ENCODE measurements at regions not wholly inside any gene's neighbourhood (a gene's known extent, or its start where the extent isn't known, plus 50 kb on each side); places are given as distances from the start of the nearest gene placed in this dataset.

DNA sequence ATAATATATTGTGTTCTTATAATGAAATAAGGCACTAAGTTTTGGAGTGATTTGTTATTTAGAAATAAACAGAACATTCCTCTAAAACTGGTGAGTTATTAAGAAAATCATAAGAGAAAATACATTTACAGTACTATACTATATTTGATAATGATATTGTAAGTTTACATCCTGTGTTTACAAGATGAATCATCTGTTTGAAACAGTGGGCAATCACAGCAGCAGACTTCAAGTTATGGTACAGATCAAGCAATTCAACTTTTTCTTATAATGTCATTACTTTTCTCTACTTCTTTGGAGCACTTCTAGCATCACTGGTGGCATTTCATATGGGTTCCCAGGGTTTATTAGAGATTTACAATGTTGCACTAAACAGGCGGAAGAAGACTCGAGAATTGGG lies 86.5 kb upstream of the BRINP3 start:
- TF ChIP-seq, protein P1, sequence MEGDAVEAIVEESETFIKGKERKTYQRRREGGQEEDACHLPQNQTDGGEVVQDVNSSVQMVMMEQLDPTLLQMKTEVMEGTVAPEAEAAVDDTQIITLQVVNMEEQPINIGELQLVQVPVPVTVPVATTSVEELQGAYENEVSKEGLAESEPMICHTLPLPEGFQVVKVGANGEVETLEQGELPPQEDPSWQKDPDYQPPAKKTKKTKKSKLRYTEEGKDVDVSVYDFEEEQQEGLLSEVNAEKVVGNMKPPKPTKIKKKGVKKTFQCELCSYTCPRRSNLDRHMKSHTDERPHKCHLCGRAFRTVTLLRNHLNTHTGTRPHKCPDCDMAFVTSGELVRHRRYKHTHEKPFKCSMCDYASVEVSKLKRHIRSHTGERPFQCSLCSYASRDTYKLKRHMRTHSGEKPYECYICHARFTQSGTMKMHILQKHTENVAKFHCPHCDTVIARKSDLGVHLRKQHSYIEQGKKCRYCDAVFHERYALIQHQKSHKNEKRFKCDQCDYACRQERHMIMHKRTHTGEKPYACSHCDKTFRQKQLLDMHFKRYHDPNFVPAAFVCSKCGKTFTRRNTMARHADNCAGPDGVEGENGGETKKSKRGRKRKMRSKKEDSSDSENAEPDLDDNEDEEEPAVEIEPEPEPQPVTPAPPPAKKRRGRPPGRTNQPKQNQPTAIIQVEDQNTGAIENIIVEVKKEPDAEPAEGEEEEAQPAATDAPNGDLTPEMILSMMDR (IDR thresholded peaks at IDR 0.05; ENCODE audit: borderline replicate concordance, extremely low read depth, insufficient read depth): no peak
- FAIRE-seq: no peak

DNA sequence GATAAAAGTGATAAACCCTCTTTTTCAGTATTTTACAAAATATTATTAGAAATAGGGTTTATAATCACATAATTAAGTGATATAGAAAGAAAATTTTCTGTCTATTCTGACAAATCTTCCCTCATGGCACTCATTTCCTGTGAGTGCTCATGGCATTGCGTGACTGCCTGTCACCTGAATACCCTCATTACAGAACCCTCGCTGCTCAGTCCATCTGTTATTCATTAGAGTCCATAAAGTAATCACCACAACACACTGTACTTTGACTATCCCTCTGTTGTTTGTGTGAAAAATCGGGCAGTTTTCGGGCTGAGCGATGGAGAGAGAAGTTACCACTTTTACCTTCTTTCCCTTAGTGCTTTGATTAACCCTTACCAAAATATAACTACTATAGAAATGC lies 100.4 kb upstream of the BRINP3 start:
- Histone ChIP-seq H3K27ac (ENCODE audit: low read depth in 2 of 2, low read length in 2 of 2) (no peak overlapping the region), H3K4me1 (ENCODE audit: control insufficient read depth in 2 of 3, insufficient read depth in 2 of 3, low read depth in 1 of 3, low read length in 3 of 3) (no peaks in the 10 kb centered on the region), H3K9ac (ENCODE audit: low read length in 3 of 3) (no peak overlapping the region), H3K36me3 (ENCODE audit: control insufficient read depth in 2 of 3, insufficient read depth in 3 of 3, low read length in 3 of 3) (no peaks in the 10 kb centered on the region), H3K27me3 (ENCODE audit: control insufficient read depth, insufficient read depth, low read length) (no peaks in the 10 kb centered on the region), H3K4me3 (ENCODE audit: low read length in 3 of 3) (no peak overlapping the region), H3K9me3 (ENCODE audit: control insufficient read depth in 2 of 3, insufficient read depth in 1 of 3, low read length in 3 of 3) (no peaks in the 10 kb centered on the region)
- TF ChIP-seq, protein P1 (IDR thresholded peaks at IDR 0.05; ENCODE audit: borderline replicate concordance, extremely low read depth, insufficient read depth): no peak
- DNase-seq (no peak), FAIRE-seq (no peak)
- intact Hi-C loops (cut with DNase I): no loop called here

More for the DNA sequence above, 86.5 kb upstream of the BRINP3 start:
- Histone ChIP-seq H3K36me3 (ENCODE audit: control insufficient read depth in 2 of 3, insufficient read depth in 3 of 3, low read length in 3 of 3) (no peaks in the 10 kb centered on the region), H3K9ac (ENCODE audit: low read length in 3 of 3) (no peak overlapping the region), H3K4me1 (ENCODE audit: control insufficient read depth in 2 of 3, insufficient read depth in 2 of 3, low read depth in 1 of 3, low read length in 3 of 3) (no peaks in the 10 kb centered on the region), H3K9me3 (ENCODE audit: control insufficient read depth in 2 of 3, insufficient read depth in 1 of 3, low read length in 3 of 3) (no peaks in the 10 kb centered on the region), H3K4me3 (ENCODE audit: low read length in 3 of 3) (no peak overlapping the region), H3K27me3 (ENCODE audit: control insufficient read depth, insufficient read depth, low read length) (no peaks in the 10 kb centered on the region), H3K27ac (ENCODE audit: low read depth in 2 of 2, low read length in 2 of 2) (no peak overlapping the region)
- no peak for DNase-seq
- intact Hi-C loops (cut with DNase I): no loop called here

- FAIRE-seq: no peak
- Histone ChIP-seq H3K27ac (ENCODE audit: low read depth in 2 of 2, low read length in 2 of 2) (no peak overlapping the region), H3K27me3 (ENCODE audit: control insufficient read depth, insufficient read depth, low read length) (no peaks in the 10 kb centered on the region), H3K9ac (ENCODE audit: low read length in 3 of 3) (no peak overlapping the region), H3K4me1 (ENCODE audit: control insufficient read depth in 2 of 3, insufficient read depth in 2 of 3, low read depth in 1 of 3, low read length in 3 of 3) (no peaks in the 10 kb centered on the region), H3K36me3 (ENCODE audit: control insufficient read depth in 2 of 3, insufficient read depth in 3 of 3, low read length in 3 of 3) (no peaks in the 10 kb centered on the region), H3K9me3 (ENCODE audit: control insufficient read depth in 2 of 3, insufficient read depth in 1 of 3, low read length in 3 of 3) (no peaks in the 10 kb centered on the region), H3K4me3 (ENCODE audit: low read length in 3 of 3) (no peak overlapping the region)
- intact Hi-C loops (cut with DNase I): no loop called here
- no peak for DNase-seq
- TF ChIP-seq, protein P1 (IDR thresholded peaks at IDR 0.05; ENCODE audit: borderline replicate concordance, extremely low read depth, insufficient read depth): no peak
Observed at GRCh38 chr1:190578526-190578925, 100.9 kb upstream of the BRINP3 start.

DNA sequence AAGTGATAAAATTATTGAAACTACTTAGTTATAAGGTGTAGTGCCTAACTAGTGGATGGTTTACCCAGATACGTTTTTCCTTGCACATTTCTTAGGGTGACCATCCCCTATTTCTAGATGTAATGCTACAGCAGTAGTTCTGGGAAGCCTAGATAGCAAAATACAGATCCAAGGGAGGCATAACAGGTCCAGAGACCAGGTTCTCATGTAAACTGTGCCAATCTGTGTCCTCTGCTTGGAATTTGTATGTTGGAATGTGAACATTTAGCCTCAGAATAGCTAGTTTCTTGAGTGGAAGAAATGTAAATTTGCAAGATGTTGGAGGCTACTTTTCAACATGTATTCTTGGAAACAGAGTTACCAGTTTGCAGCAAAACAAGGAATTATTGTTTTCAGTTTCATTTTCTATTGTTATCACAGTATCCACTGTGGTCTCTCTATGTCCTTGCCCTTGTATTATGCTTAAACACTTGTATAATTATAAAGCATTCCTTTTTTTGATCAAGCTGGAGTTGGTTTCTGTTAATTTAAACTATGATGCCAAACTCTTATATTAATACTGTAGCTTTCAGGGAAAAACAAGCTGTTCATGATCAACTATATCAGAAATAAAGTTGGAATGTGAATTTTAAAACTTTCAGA lies 102.0 kb upstream of the BRINP3 start:
- FAIRE-seq: no peak
- no peak for DNase-seq
- intact Hi-C loops (cut with DNase I): no loop called here
- Histone ChIP-seq H3K27me3 (ENCODE audit: control insufficient read depth, insufficient read depth, low read length) (no peaks in the 10 kb centered on the region), H3K4me1 (ENCODE audit: control insufficient read depth in 2 of 3, insufficient read depth in 2 of 3, low read depth in 1 of 3, low read length in 3 of 3) (no peaks in the 10 kb centered on the region), H3K9me3 (ENCODE audit: control insufficient read depth in 2 of 3, insufficient read depth in 1 of 3, low read length in 3 of 3) (no peaks in the 10 kb centered on the region), H3K4me3 (ENCODE audit: low read length in 3 of 3) (no peak overlapping the region), H3K36me3 (ENCODE audit: control insufficient read depth in 2 of 3, insufficient read depth in 3 of 3, low read length in 3 of 3) (no peaks in the 10 kb centered on the region), H3K9ac (ENCODE audit: low read length in 3 of 3) (no peak overlapping the region), H3K27ac (ENCODE audit: low read depth in 2 of 2, low read length in 2 of 2) (no peak overlapping the region)
- TF ChIP-seq, protein P1 (IDR thresholded peaks at IDR 0.05; ENCODE audit: borderline replicate concordance, extremely low read depth, insufficient read depth): no peak

All from kidney (tissue), 13 donors.